ENCODE measurements at regions not wholly inside any gene's neighbourhood (a gene's known extent, or its start where the extent isn't known, plus 50 kb on each side); places are given as distances from the start of the nearest gene placed in this dataset.

DNA sequence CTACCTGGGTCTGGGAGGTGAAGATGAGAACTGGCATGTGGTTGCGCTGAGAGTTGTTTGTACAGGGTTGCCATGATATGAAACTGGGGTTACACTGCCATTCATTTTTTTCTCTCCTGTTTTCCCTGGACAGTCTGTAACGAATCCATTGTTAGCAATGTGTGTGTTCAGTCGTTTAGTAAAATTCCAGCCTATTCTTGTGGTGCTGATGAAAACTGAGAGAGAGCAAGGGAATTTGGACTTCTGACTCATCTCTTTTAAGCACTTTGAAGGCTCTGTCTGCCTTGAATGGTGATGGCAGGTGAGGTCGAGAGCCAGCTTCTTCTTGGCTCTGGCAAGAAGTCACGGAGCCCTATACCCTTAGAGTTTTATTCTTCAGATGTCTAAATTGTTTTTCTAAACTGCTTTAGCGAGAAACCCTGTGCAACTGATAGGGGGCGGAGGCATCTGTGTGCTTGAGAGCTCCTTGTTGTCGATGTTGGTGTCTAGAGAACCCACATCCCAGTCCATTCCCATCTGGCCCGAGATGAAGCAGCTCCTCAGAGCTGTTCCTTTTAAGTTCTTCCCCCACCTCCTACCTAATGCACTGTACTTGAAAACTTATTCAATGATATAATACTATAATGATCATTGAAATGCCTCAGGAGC lies 204.4 kb downstream of the TMX1 start:
- WGBS, 2 experiments (ENCODE audit: insufficient coverage in 2 of 2), result 93 to 97% methylated on average over 3 to 5 of the region's 9 CpGs
- Histone ChIP-seq H3K9me3 (ENCODE audit: control insufficient read depth, low read length) (no peaks in the 10 kb centered on the region), H3K4me1 (ENCODE audit: control insufficient read depth, insufficient read depth, low read length, poor library complexity, severe bottlenecking) (peaks cover 54% of the 10 kb centered on the region), H3K36me3 (ENCODE audit: control insufficient read depth, insufficient read depth, low read length) (no peaks in the 10 kb centered on the region), H3K4me3 (ENCODE audit: extremely low read depth, insufficient read depth, low read length, poor library complexity, severe bottlenecking) (no peak overlapping the region), H3K27ac (ENCODE audit: low read depth, low read length, severe bottlenecking) (no peak overlapping the region)

DNA sequence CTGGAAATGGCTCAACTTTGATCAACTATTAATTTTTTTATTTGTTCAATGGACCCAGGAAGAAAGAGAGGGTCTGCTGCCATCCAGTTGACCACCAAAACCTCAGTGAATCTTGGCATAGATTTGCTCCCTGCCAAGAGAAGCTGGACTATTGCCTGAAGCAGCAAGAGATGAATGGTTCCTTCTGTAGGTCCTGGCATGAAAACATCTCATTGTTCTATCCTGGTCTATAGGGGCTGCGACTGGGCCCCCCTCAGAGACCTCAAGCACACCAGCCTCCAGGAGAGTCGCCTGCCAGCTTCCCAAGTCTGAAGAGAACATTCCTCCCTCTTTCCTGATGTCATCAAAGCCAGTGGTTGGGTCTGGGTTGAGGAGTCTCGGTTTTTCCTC lies 204.9 kb downstream of the TMX1 start:
- no peak overlapping the region for H3K4me3 ChIP-seq (ENCODE audit: extremely low read depth, insufficient read depth, low read length, poor library complexity, severe bottlenecking)
- peaks cover 49% of the 10 kb centered on the region for H3K4me1 ChIP-seq (ENCODE audit: control insufficient read depth, insufficient read depth, low read length, poor library complexity, severe bottlenecking)
- H3K36me3 ChIP-seq (ENCODE audit: control insufficient read depth, insufficient read depth, low read length), result no peaks in the 10 kb centered on the region
- H3K9me3 ChIP-seq (ENCODE audit: control insufficient read depth, low read length), result no peaks in the 10 kb centered on the region
- H3K27ac ChIP-seq (ENCODE audit: low read depth, low read length, severe bottlenecking), result no peak overlapping the region
- WGBS, 2 experiments (ENCODE audit: insufficient coverage in 2 of 2), result 100% methylated on average over 2 of the region's 3 CpGs; no CpG with 5 or more reads in 1 of the 2 experiments

DNA sequence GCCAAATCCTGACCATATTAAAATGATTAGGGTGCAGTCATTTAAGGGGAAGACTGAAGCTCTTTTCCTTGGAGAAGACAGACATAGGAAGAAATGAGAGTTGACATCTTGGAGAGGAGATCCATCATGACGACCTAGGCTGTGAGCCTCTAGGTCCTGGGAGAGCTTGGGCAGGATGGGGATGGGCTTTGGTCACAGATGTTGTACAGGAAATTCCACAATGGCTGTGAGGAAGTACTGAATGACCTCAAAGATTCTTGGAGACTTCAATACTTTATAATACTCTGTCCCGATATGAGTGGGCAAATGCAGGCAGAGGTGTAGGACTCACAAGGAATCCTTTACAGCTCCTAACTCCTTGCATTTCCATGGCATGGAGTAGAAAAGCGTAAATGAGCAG lies 204.9 kb upstream of the FRMD6 start:
- H3K4me1 ChIP-seq (ENCODE audit: control insufficient read depth, insufficient read depth, low read length, poor library complexity, severe bottlenecking), result peaks cover 35% of the 10 kb centered on the region
- 86 to 100% methylated on average over 1 to 2 of the region's 3 CpGs for WGBS, 2 experiments (ENCODE audit: insufficient coverage in 2 of 2)
- H3K27ac ChIP-seq (ENCODE audit: low read depth, low read length, severe bottlenecking), result no peak overlapping the region

DNA sequence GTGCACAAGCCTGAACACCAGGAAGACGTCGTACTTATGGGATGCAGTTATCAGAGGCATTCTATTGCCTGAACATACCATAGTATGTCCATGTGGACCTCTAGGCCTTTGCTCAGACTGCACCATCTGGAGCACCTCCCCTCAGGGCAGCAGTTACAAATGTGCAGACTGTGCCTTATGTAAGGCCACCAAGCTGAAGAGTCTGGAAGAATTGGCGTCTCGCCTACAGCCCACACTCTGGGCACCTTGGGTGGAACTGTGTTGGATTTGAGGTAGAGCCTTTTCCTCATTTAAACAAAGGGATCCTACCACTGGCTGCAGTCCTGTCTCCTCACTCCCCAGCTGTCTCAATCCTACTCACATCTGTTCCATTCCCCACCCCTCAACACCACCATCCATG lies 204.3 kb upstream of the FRMD6 start:
- no peaks in the 10 kb centered on the region for H3K9me3 ChIP-seq (ENCODE audit: control insufficient read depth, low read length)
- no peaks in the 10 kb centered on the region for H3K36me3 ChIP-seq (ENCODE audit: control insufficient read depth, insufficient read depth, low read length)
- peaks cover 29% of the 10 kb centered on the region for H3K4me1 ChIP-seq (ENCODE audit: control insufficient read depth, insufficient read depth, low read length, poor library complexity, severe bottlenecking)
- no peak overlapping the region for H3K27ac ChIP-seq (ENCODE audit: low read depth, low read length, severe bottlenecking)
- no peak overlapping the region for H3K4me3 ChIP-seq (ENCODE audit: extremely low read depth, insufficient read depth, low read length, poor library complexity, severe bottlenecking)
- WGBS, 2 experiments (ENCODE audit: insufficient coverage in 2 of 2), result 86 to 100% methylated on average over 2 to 3 of the region's 4 CpGs

More for the DNA sequence above, 204.9 kb upstream of the FRMD6 start:
- Histone ChIP-seq H3K4me3 (ENCODE audit: extremely low read depth, insufficient read depth, low read length, poor library complexity, severe bottlenecking) (no peak overlapping the region), H3K36me3 (ENCODE audit: control insufficient read depth, insufficient read depth, low read length) (no peaks in the 10 kb centered on the region), H3K9me3 (ENCODE audit: control insufficient read depth, low read length) (no peaks in the 10 kb centered on the region)

- H3K9me3 ChIP-seq (ENCODE audit: control insufficient read depth, low read length), result no peaks in the 10 kb centered on the region
- H3K27ac ChIP-seq (ENCODE audit: low read depth, low read length, severe bottlenecking), result no peak overlapping the region
- 90 to 100% methylated on average over 2 of the region's 2 CpGs for WGBS, 2 experiments (ENCODE audit: insufficient coverage in 2 of 2)
- peaks cover 15% of the 10 kb centered on the region for H3K4me1 ChIP-seq (ENCODE audit: control insufficient read depth, insufficient read depth, low read length, poor library complexity, severe bottlenecking)
- no peaks in the 10 kb centered on the region for H3K36me3 ChIP-seq (ENCODE audit: control insufficient read depth, insufficient read depth, low read length)
- H3K4me3 ChIP-seq (ENCODE audit: extremely low read depth, insufficient read depth, low read length, poor library complexity, severe bottlenecking), result no peak overlapping the region
Measured at GRCh38 chr14:51448831-51449670, 202.7 kb upstream of the FRMD6 start.

DNA sequence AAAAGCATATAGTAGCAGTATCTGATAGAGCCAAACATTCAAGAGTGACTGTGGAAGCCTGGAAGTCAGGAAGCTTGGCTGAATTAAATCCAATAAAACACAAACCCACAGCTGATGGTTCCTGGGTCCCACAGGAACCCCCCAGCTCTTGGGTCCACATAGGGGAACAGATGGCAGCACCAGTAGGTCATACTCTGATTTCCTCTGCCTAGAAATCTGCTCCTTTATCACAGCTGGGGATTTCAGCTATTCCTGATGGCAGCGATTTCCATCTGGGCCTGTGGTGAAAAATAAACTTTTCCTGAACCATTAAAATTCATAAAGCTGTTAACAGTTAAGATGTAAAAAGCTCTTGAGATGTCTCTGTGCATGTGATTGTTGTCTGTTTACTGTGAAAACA lies 202.0 kb upstream of the FRMD6 start:
- H3K36me3 ChIP-seq (ENCODE audit: control insufficient read depth, insufficient read depth, low read length), result no peaks in the 10 kb centered on the region
- no peak overlapping the region for H3K27ac ChIP-seq (ENCODE audit: low read depth, low read length, severe bottlenecking)
- peaks cover 9% of the 10 kb centered on the region for H3K4me1 ChIP-seq (ENCODE audit: control insufficient read depth, insufficient read depth, low read length, poor library complexity, severe bottlenecking)
- no peak overlapping the region for H3K4me3 ChIP-seq (ENCODE audit: extremely low read depth, insufficient read depth, low read length, poor library complexity, severe bottlenecking)
- 100% methylated on average over 1 of the region's 1 CpG for WGBS, 2 experiments (ENCODE audit: insufficient coverage in 2 of 2)
- no peaks in the 10 kb centered on the region for H3K9me3 ChIP-seq (ENCODE audit: control insufficient read depth, low read length)

- no peak overlapping the region for H3K27ac ChIP-seq (ENCODE audit: low read depth, low read length, severe bottlenecking)
- no peaks in the 10 kb centered on the region for H3K36me3 ChIP-seq (ENCODE audit: control insufficient read depth, insufficient read depth, low read length)
- no peaks in the 10 kb centered on the region for H3K9me3 ChIP-seq (ENCODE audit: control insufficient read depth, low read length)
- WGBS, 2 experiments (ENCODE audit: insufficient coverage in 2 of 2), result 64 to 91% methylated on average over 2 to 3 of the region's 4 CpGs
- H3K4me1 ChIP-seq (ENCODE audit: control insufficient read depth, insufficient read depth, low read length, poor library complexity, severe bottlenecking), result peaks cover 6% of the 10 kb centered on the region
- H3K4me3 ChIP-seq (ENCODE audit: extremely low read depth, insufficient read depth, low read length, poor library complexity, severe bottlenecking), result no peak overlapping the region
Measured at GRCh38 chr14:51451561-51451960, 200.1 kb upstream of the FRMD6 start.

- peaks cover 13% of the 10 kb centered on the region for H3K4me1 ChIP-seq (ENCODE audit: control insufficient read depth, insufficient read depth, low read length, poor library complexity, severe bottlenecking)
- WGBS, 2 experiments (ENCODE audit: insufficient coverage in 2 of 2), result 93 to 95% methylated on average over 6 to 8 of the region's 8 CpGs
- H3K27ac ChIP-seq (ENCODE audit: low read depth, low read length, severe bottlenecking), result no peak overlapping the region
- H3K36me3 ChIP-seq (ENCODE audit: control insufficient read depth, insufficient read depth, low read length), result no peaks in the 10 kb centered on the region
- H3K4me3 ChIP-seq (ENCODE audit: extremely low read depth, insufficient read depth, low read length, poor library complexity, severe bottlenecking), result no peak overlapping the region
- no peaks in the 10 kb centered on the region for H3K9me3 ChIP-seq (ENCODE audit: control insufficient read depth, low read length)
Measured at GRCh38 chr14:51453869-51454268, 197.8 kb upstream of the FRMD6 start.

GRCh38 chr14:51454351-51454750 lies 197.4 kb upstream of the FRMD6 start:
- Histone ChIP-seq H3K4me3 (ENCODE audit: extremely low read depth, insufficient read depth, low read length, poor library complexity, severe bottlenecking) (no peak overlapping the region), H3K36me3 (ENCODE audit: control insufficient read depth, insufficient read depth, low read length) (no peaks in the 10 kb centered on the region), H3K27ac (ENCODE audit: low read depth, low read length, severe bottlenecking) (no peak overlapping the region), H3K4me1 (ENCODE audit: control insufficient read depth, insufficient read depth, low read length, poor library complexity, severe bottlenecking) (peaks cover 13% of the 10 kb centered on the region), H3K9me3 (ENCODE audit: control insufficient read depth, low read length) (no peaks in the 10 kb centered on the region)
- WGBS, 2 experiments (ENCODE audit: insufficient coverage in 2 of 2), result no CpG with 5 or more reads among the region's 1 CpG

DNA sequence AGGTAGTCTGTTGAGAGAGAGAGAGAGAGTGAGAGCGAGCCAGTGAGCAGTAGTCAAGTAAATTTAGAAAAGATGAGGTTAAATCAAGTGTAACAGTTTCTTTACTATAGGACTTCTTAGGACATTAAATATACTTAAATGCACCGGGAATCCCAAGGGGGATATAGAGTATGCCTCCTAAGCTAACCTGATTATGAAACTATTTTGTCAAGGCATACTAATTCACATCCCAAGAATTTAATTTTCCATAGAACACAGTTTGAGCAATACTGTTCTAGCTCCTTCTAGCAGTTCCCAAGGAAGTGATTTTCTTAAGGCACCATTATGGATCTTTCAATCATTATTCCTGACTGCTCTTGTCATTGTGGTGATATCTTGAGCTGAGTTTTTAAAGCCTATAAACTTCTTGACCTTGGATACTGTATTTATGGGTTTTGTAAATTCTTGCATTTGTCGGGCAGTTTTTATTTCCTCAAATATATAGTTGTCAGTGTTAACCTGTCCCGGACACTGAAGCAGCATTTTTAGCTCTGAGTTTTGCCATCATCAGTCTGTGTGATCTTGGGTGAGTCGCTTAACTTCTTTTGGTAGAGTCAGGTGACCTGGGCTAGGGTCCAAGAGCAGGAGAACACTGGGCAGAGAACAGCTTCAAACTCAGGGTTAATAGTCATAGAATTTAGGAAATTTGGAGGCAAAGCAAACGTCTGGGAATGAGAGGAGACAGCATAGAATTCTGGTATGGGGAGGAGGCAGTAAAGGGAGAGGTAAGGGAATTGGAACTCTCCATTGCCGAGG lies 196.5 kb upstream of the FRMD6 start:
- peaks cover 18% of the 10 kb centered on the region for H3K4me1 ChIP-seq (ENCODE audit: control insufficient read depth, insufficient read depth, low read length, poor library complexity, severe bottlenecking)
- 86 to 96% methylated on average over 4 to 5 of the region's 7 CpGs for WGBS, 2 experiments (ENCODE audit: insufficient coverage in 2 of 2)
- H3K36me3 ChIP-seq (ENCODE audit: control insufficient read depth, insufficient read depth, low read length), result no peaks in the 10 kb centered on the region
- no peaks in the 10 kb centered on the region for H3K9me3 ChIP-seq (ENCODE audit: control insufficient read depth, low read length)
- H3K27ac ChIP-seq (ENCODE audit: low read depth, low read length, severe bottlenecking), result no peak overlapping the region
- no peak overlapping the region for H3K4me3 ChIP-seq (ENCODE audit: extremely low read depth, insufficient read depth, low read length, poor library complexity, severe bottlenecking)

All from mesodermal cell (in vitro differentiated cells).